K562 (cell line): ENCODE measurements at regions not wholly inside any gene's neighbourhood (a gene's known extent, or its start where the extent isn't known, plus 50 kb on each side); places are given as distances from the start of the nearest gene placed in this dataset.

Experiments
- ELF4 ChIP-seq: fragments of 450-650 bp; formaldehyde crosslinking; IDR thresholded peaks from 2 replicates; pipeline ENCODE4 v1.4.0; 2022; ENCODE audit warnings: missing genetic modification characterization
- POLR2A ChIP-seq: fragments of 450-650 bp; conservative IDR thresholded peaks from 2 replicates; pipeline ENCODE4 v1.6.1; 2016
- USF2 ChIP-seq: sonication (generic); formaldehyde crosslinking; IDR thresholded peaks from 2 replicates; pipeline ENCODE4 v1.5.0; 2020; ENCODE audit warnings: missing genetic modification reagents
- XRCC5 ChIP-seq: fragments of 200-400 bp; formaldehyde crosslinking; IDR thresholded peaks from 2 replicates; pipeline ENCODE4 v1.6.1; 2017; ENCODE audit warnings: low read depth, mild to moderate bottlenecking, low read length
- YY1 ChIP-seq, 3 experiments: IDR thresholded peaks; 2 replicates each; pipeline ENCODE4 v1.6.1; 2011; ENCODE audit warnings: low read length in 2 of 3, mild to moderate bottlenecking in 2 of 3, moderate library complexity in 2 of 3, borderline replicate concordance in 1 of 3, control low read depth in 1 of 3, low read depth in 1 of 3; ENCODE audit not compliant: insufficient read depth in 3 of 3, insufficient replicate concordance in 2 of 3, control insufficient read depth in 1 of 3, insufficient read length in 1 of 3; ENCODE audit errors: extremely low read depth in 1 of 3

GRCh38 chr1:228979325-228979699 is 244.0 kb downstream of the RHOU start:
- TF ChIP-seq USF2 (no peak), XRCC5 (no peak), ELF4 (no peak), POLR2A (no peak), YY1 (IDR thresholded peaks at IDR 0.05; ENCODE audit: borderline replicate concordance in 1 of 3, control insufficient read depth in 1 of 3, extremely low read depth in 1 of 3, insufficient read depth in 3 of 3, insufficient read length in 1 of 3, insufficient replicate concordance in 2 of 3, low read depth in 1 of 3, low read length in 2 of 3) (no peak)
